GM18870 (cell line): ENCODE measurements at regions not wholly inside any gene's neighbourhood (a gene's known extent, or its start where the extent isn't known, plus 50 kb on each side); places are given as distances from the start of the nearest gene placed in this dataset.
"Not testable (repeated sequence)": the region's sequence is repeated elsewhere in the genome, so short reads cannot be mapped to it uniquely, and the experiment has no call there.

Experiments used
- ATAC-seq: cut with Tn5 transposase; IDR thresholded peaks from one replicate; pipeline ENCODE4 v1.9.1; 2021; ENCODE audit warnings: moderate library complexity; ENCODE audit not compliant: unreplicated experiment

- ATAC-seq, result no peak
These were observed 171.8 kb upstream of the PCSK5 start for GRCh38 chr9:75718677-75719076.

- no peak for ATAC-seq
These were observed 162.1 kb upstream of the PCSK5 start for GRCh38 chr9:75728391-75728790.

- ATAC-seq, result no peak
These were observed 155.7 kb upstream of the PCSK5 start for GRCh38 chr9:75734802-75735201.

GRCh38 chr9:75739884-75740611, 150.4 kb upstream of the PCSK5 start:
- ATAC-seq, result no peak

GRCh38 chr9:75743855-75744254, 146.6 kb upstream of the PCSK5 start:
- ATAC-seq, result no peak

- ATAC-seq, result no peak
These were observed 136.4 kb upstream of the PCSK5 start for GRCh38 chr9:75754080-75754479.

- ATAC-seq, result no peak
These were observed 115.3 kb upstream of the PCSK5 start for GRCh38 chr9:75775166-75775565.

GRCh38 chr9:75775966-75776691, 114.3 kb upstream of the PCSK5 start:
- ATAC-seq, result no peak

GRCh38 chr9:75780185-75780584, 110.3 kb upstream of the PCSK5 start:
- ATAC-seq, result no peak

- no peak for ATAC-seq
These were observed 102.4 kb upstream of the PCSK5 start for GRCh38 chr9:75788006-75788634.

GRCh38 chr9:75797085-75797580, 93.3 kb upstream of the PCSK5 start:
- no peak for ATAC-seq

GRCh38 chr9:75798505-75798904, 92.0 kb upstream of the PCSK5 start:
- no peak for ATAC-seq

GRCh38 chr9:75803130-75803529, 87.3 kb upstream of the PCSK5 start:
- ATAC-seq, result no peak

GRCh38 chr9:75810063-75810462, 80.4 kb upstream of the PCSK5 start:
- no peak for ATAC-seq

- no peak for ATAC-seq
These were observed 78.8 kb upstream of the PCSK5 start for GRCh38 chr9:75811692-75812091.

- no peak for ATAC-seq
These were observed 78.3 kb upstream of the PCSK5 start for GRCh38 chr9:75812141-75812540.

- no peak for ATAC-seq
These were observed 75.8 kb upstream of the PCSK5 start for GRCh38 chr9:75814667-75815066.

GRCh38 chr9:75820471-75821115, 69.9 kb upstream of the PCSK5 start:
- ATAC-seq, result not testable (repeated sequence)

- no peak for ATAC-seq
These were observed 67.3 kb upstream of the PCSK5 start for GRCh38 chr9:75823151-75823550.

GRCh38 chr9:75824816-75825568, 65.5 kb upstream of the PCSK5 start:
- no peak for ATAC-seq

GRCh38 chr9:75826314-75826713, 64.2 kb upstream of the PCSK5 start:
- ATAC-seq, result no peak
